GM12878 (cell line): ENCODE measurements at regions not wholly inside any gene's neighbourhood (a gene's known extent, or its start where the extent isn't known, plus 50 kb on each side); places are given as distances from the start of the nearest gene placed in this dataset.

Experiments used
- ATAC-seq: fragments of 200-7000 bp; cut with Tn5 transposase; 3 replicates; pipeline ENCODE4 v1.9.1; 2020; ENCODE audit warnings: mild to moderate bottlenecking, moderate library complexity
- BruUV-seq: library from RNA; stranded (reverse); fragments of 400-500 nt; replicated peaks from 2 replicates; lab custom pipeline; 2021; lab: Mats Ljungman, UMichigan
- CTCF ChIA-PET: fragments of 300-600 bp; sonication (Branson Sonifier 250); formaldehyde crosslinking; extraction: SDS; loops from one replicate; lab custom pipeline; 2021; ENCODE audit warnings: inconsistent platforms; lab: Yijun Ruan, JAX
- POLR2A ChIA-PET: fragments of 350-600 bp; formaldehyde crosslinking; extraction: SDS; loops from one replicate; lab custom pipeline; 2021; ENCODE audit warnings: inconsistent platforms; lab: Charles Lee
- RAD21 ChIA-PET: fragments of 300-600 bp; sonication (Branson Sonifier 250); formaldehyde crosslinking; loops from one replicate; lab custom pipeline; 2023; ENCODE audit warnings: antibody characterized with exemption; ENCODE audit not compliant: unreplicated experiment; lab: Charles Lee
- SMC1A ChIA-PET: fragments of 300-600 bp; sonication (Branson Sonifier 250); formaldehyde crosslinking; loops from one replicate; lab custom pipeline; 2023; ENCODE audit not compliant: unreplicated experiment, uncharacterized antibody; lab: Charles Lee
- DNase-seq: peaks from one replicate; pipeline ENCODE4 v3.0.0-alpha.2; 2011; ENCODE audit warnings: low read depth, low spot score
- FAIRE-seq: peaks from 3 replicates; lab custom pipeline; 2011; peaks lifted over from hg19 to GRCh38; lab: Jason Lieb, UNC
- H2AFZ ChIP-seq: 2 replicates; pipeline ENCODE4 v1.6.0; 2011; ENCODE audit warnings: low read depth, low read length, control low read depth; ENCODE audit not compliant: control insufficient read depth
- H3K27ac ChIP-seq: 2 replicates; pipeline ENCODE4 v1.5.1; 2011; ENCODE audit warnings: control low read depth; ENCODE audit not compliant: control insufficient read depth, insufficient read depth
- H3K27me3 ChIP-seq, 2 experiments: replicated peaks in 1 of 2; 2 replicates each; pipeline versions ENCODE4 v1.6.0 to v1.6.1; 2011; ENCODE audit warnings: low read length in 1 of 2; ENCODE audit not compliant: control insufficient read depth in 2 of 2, insufficient read depth in 2 of 2
- H3K36me3 ChIP-seq, 2 experiments: 2 replicates each; pipeline ENCODE4 v1.5.1; 2011; ENCODE audit warnings: low read length in 1 of 2; ENCODE audit not compliant: control insufficient read depth in 2 of 2, insufficient read depth in 2 of 2
- H3K4me1 ChIP-seq: 2 replicates; pipeline ENCODE4 v1.6.1; 2011; ENCODE audit warnings: mild to moderate bottlenecking, low read length, moderate library complexity, mixed read lengths; ENCODE audit not compliant: control insufficient read depth, insufficient read depth
- H3K4me2 ChIP-seq: 2 replicates; pipeline ENCODE4 v1.6.0; 2011; ENCODE audit warnings: control low read depth; ENCODE audit not compliant: control insufficient read depth, insufficient read depth
- H3K4me3 ChIP-seq: fragments of 200-600 bp; sonication (generic); 2 replicates; pipeline ENCODE4 v1.5.1; 2016
- H3K79me2 ChIP-seq: 2 replicates; pipeline ENCODE4 v1.6.0; 2011; ENCODE audit warnings: low read length; ENCODE audit not compliant: control insufficient read depth, insufficient read depth
- H3K9ac ChIP-seq: 2 replicates; pipeline ENCODE4 v1.8.0; 2011; ENCODE audit warnings: low read length, control low read depth, mixed read lengths; ENCODE audit not compliant: control insufficient read depth, insufficient read depth
- H3K9me3 ChIP-seq: replicated peaks from 3 replicates; pipeline ENCODE4 v1.5.1; 2011; ENCODE audit warnings: mild to moderate bottlenecking, low read length; ENCODE audit not compliant: control insufficient read depth, insufficient read depth
- H4K20me1 ChIP-seq: 2 replicates; pipeline ENCODE4 v1.6.0; 2011; ENCODE audit not compliant: control insufficient read depth, insufficient read depth
- ESRRA ChIP-seq: IDR thresholded peaks from 2 replicates; pipeline ENCODE4 v1.6.1; 2012; ENCODE audit warnings: mild to moderate bottlenecking, low read length, improper control_type of control experiment
- JUND ChIP-seq: IDR thresholded peaks from 2 replicates; pipeline ENCODE4 v1.6.1; 2012; ENCODE audit warnings: low read depth, mild to moderate bottlenecking, low read length, improper control_type of control experiment, moderate library complexity
- KDM1A ChIP-seq: fragments of 200-600 bp; sonication (generic); IDR thresholded peaks from 2 replicates; pipeline ENCODE4 v1.6.1; 2016; ENCODE audit warnings: borderline replicate concordance
- NFXL1 ChIP-seq: fragments of 450-650 bp; IDR thresholded peaks from 2 replicates; pipeline ENCODE4 v1.6.1; 2017; ENCODE audit warnings: antibody characterized with exemption, mild to moderate bottlenecking, borderline replicate concordance
- RFX5 ChIP-seq: IDR thresholded peaks from 2 replicates; pipeline ENCODE4 v1.6.1; 2011; ENCODE audit warnings: low read depth, low read length, improper control_type of control experiment
- SMC3 ChIP-seq: IDR thresholded peaks from 2 replicates; pipeline ENCODE4 v1.6.1; 2011; ENCODE audit warnings: low read length, improper control_type of control experiment, borderline replicate concordance
- in situ Hi-C: fragments of 300-500 bp; cut with MboI; formaldehyde crosslinking; loops from 9 replicates; pipeline ENCODE4 v1.14.3; 2018; ENCODE audit warnings: mixed read lengths
- intact Hi-C: fragments of 100-400 bp; cut with micrococcal nuclease; formaldehyde crosslinking; loops from one replicate; pipeline ENCODE4 v1.14.2; 2022; ENCODE audit not compliant: unreplicated experiment
- TF ChIP-seq, protein P1 (sequence below): fragments of 450-650 bp; IDR thresholded peaks from 2 replicates; pipeline ENCODE4 v1.6.1; 2017; ENCODE audit warnings: mild to moderate bottlenecking, moderate library complexity
- TF ChIP-seq, protein P2 (sequence below): IDR thresholded peaks from 2 replicates; pipeline ENCODE4 v1.6.1; 2011; ENCODE audit warnings: borderline replicate concordance, low read depth, mild to moderate bottlenecking, moderate library complexity, low read length; ENCODE audit not compliant: insufficient read depth, poor library complexity, severe bottlenecking

- TF ChIP-seq, protein P1, sequence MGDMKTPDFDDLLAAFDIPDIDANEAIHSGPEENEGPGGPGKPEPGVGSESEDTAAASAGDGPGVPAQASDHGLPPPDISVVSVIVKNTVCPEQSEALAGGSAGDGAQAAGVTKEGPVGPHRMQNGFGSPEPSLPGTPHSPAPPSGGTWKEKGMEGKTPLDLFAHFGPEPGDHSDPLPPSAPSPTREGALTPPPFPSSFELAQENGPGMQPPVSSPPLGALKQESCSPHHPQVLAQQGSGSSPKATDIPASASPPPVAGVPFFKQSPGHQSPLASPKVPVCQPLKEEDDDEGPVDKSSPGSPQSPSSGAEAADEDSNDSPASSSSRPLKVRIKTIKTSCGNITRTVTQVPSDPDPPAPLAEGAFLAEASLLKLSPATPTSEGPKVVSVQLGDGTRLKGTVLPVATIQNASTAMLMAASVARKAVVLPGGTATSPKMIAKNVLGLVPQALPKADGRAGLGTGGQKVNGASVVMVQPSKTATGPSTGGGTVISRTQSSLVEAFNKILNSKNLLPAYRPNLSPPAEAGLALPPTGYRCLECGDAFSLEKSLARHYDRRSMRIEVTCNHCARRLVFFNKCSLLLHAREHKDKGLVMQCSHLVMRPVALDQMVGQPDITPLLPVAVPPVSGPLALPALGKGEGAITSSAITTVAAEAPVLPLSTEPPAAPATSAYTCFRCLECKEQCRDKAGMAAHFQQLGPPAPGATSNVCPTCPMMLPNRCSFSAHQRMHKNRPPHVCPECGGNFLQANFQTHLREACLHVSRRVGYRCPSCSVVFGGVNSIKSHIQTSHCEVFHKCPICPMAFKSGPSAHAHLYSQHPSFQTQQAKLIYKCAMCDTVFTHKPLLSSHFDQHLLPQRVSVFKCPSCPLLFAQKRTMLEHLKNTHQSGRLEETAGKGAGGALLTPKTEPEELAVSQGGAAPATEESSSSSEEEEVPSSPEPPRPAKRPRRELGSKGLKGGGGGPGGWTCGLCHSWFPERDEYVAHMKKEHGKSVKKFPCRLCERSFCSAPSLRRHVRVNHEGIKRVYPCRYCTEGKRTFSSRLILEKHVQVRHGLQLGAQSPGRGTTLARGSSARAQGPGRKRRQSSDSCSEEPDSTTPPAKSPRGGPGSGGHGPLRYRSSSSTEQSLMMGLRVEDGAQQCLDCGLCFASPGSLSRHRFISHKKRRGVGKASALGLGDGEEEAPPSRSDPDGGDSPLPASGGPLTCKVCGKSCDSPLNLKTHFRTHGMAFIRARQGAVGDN: no peak
- TF ChIP-seq, all 136 proteins: peak for 0
Measured at GRCh38 chr17:13118311-13118710, 100.5 kb upstream of the ELAC2 start (continued).

DNA sequence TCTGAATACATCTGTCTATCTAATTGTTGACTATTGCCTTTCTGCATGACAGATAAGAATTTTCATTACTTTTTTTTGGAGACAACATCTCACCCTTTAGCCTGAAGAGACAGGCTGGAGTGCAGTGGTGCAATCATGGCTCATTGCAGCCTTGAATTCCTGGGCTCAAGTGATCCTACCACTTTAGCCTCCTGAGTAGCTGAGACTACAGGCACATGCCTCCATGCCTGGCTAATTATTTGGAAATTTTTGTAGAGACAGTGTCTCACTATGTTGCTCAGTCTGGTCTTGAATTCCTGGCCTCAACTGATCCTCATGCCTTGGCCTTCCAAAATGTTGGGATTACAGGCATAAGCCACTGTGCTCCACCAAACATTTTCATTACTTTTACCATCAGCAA lies 99.8 kb upstream of the ELAC2 start:
- ATAC-seq: no peak
- Histone ChIP-seq H3K36me3 (no peaks in the 10 kb centered on the region), H4K20me1 (no peaks in the 10 kb centered on the region), H3K79me2 (no peaks in the 10 kb centered on the region), H3K4me2 (no peak overlapping the region), H3K27me3 (no peaks in the 10 kb centered on the region), H3K4me1 (no peaks in the 10 kb centered on the region), H3K27ac (no peak overlapping the region), H3K9me3 (no peaks in the 10 kb centered on the region), H3K4me3 (no peak overlapping the region), H3K9ac (no peak overlapping the region), H2AFZ (no peak overlapping the region)
- FAIRE-seq: no peak
- ChIA-PET RAD21 (interaction anchor here (0.9 kb wide), 1 partner anchor 33 kb away, joined by 3 read pairs; no protein-coding TSS in a partner anchor), CTCF (no interaction called here), SMC1A (no interaction called here), POLR2A (no interaction called here)
- DNase-seq: no peak
- in situ Hi-C loops (no loop called here), intact Hi-C loops (no loop called here)
- TF ChIP-seq JUND: no peak
- no peak for TF ChIP-seq KDM1A
- TF ChIP-seq ESRRA: no peak
- TF ChIP-seq NFXL1: no peak
- TF ChIP-seq RFX5: no peak
- TF ChIP-seq, protein P2, sequence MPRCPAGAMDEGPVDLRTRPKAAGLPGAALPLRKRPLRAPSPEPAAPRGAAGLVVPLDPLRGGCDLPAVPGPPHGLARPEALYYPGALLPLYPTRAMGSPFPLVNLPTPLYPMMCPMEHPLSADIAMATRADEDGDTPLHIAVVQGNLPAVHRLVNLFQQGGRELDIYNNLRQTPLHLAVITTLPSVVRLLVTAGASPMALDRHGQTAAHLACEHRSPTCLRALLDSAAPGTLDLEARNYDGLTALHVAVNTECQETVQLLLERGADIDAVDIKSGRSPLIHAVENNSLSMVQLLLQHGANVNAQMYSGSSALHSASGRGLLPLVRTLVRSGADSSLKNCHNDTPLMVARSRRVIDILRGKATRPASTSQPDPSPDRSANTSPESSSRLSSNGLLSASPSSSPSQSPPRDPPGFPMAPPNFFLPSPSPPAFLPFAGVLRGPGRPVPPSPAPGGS: no peak
- TF ChIP-seq SMC3: no peak
- BruUV-seq: no TSS peak
